ENCODE measurements at regions not wholly inside any gene's neighbourhood (a gene's known extent, or its start where the extent isn't known, plus 50 kb on each side); places are given as distances from the start of the nearest gene placed in this dataset.
"Not testable (repeated sequence)": the region's sequence is repeated elsewhere in the genome, so short reads cannot be mapped to it uniquely, and the experiment has no call there.

- in situ Hi-C loops (cut with HindIII; ENCODE audit: low sequenced_read_pairs): no loop called here
These were observed 81.4 kb downstream of the RERGL start for GRCh38 chr12:18008642-18009041.

GRCh38 chr12:17999174-17999801, 90.7 kb downstream of the RERGL start:
- in situ Hi-C loops (cut with HindIII; ENCODE audit: low sequenced_read_pairs): no loop called here

DNA sequence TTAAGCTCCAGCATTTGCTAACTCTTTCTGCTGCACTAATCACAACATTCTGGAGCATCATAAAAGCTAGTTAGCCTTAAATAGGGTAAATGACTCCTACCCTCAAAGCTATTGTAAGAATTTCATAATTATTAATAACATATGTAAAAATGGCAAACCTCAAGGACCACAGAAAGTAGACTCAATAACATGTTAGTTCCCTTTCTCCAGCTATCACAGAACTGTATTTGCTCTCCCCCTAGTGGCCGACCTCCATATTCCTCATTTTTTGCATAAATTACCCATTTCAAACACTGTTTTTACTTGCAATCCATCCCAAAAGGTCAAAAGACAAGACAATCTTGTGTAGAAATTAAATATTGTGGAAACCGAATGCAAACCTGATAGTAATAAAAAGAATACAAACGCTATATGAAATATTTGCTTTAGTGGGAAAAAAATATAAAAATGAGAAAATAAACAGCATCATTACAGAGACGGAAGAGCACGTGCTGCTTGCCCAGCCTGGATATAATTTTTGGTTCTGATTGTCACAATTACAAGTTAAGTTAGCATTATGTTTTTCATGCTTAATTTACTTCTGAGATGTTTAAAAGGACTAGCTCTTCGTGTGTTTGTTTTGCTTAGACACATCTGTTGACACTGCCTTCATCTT, 97.9 kb downstream of the RERGL start:
- in situ Hi-C loops (cut with HindIII; ENCODE audit: low sequenced_read_pairs): no loop called here

DNA sequence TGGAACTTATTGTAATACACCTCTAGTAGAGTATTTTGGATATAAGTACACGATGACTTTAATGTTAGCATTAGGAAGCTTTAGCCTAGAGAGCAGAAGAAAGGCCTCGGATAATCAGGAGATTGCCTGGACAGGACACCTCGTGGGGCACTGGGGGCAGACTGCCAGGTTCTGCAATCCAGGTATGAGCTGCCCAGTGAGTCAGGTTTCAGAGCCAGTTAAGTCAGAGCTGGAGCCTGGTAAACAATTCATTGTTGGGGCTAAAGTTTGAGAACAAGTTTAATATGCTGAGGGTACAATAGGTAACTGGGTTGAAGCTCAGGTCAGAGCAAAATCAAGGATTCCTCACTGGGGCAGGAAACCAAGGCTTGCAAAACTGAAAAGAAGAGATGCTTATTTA, 107.4 kb downstream of the RERGL start:
- in situ Hi-C loops (cut with HindIII; ENCODE audit: low sequenced_read_pairs): no loop called here

DNA sequence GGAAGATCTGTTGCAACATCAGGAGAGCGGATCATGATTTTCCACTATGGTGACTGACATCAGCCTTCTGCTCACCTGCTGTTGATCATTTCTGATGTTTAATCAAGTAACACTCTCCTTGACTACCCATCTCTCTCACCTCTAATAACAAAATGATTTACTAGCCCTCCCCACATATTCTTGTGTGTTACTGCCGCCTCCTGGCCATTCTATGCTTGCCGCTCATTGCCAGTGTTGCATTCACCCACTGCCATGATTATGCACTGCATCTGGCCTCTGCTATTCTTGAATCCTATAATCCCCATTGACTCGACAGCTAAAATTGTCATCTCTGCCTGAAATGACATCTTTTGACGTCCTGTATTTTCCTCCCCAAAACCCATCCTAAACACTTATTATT, 113.8 kb downstream of the RERGL start:
- in situ Hi-C loops (cut with HindIII; ENCODE audit: low sequenced_read_pairs): no loop called here

GRCh38 chr12:17975763-17976162, 114.2 kb downstream of the RERGL start:
- in situ Hi-C loops (cut with HindIII; ENCODE audit: low sequenced_read_pairs): no loop called here

- in situ Hi-C loops (cut with HindIII; ENCODE audit: low sequenced_read_pairs): no loop called here
These were observed 114.8 kb downstream of the RERGL start for GRCh38 chr12:17975239-17975638.

GRCh38 chr12:17971850-17972249, 118.1 kb downstream of the RERGL start:
- in situ Hi-C loops (cut with HindIII; ENCODE audit: low sequenced_read_pairs): no loop called here

DNA sequence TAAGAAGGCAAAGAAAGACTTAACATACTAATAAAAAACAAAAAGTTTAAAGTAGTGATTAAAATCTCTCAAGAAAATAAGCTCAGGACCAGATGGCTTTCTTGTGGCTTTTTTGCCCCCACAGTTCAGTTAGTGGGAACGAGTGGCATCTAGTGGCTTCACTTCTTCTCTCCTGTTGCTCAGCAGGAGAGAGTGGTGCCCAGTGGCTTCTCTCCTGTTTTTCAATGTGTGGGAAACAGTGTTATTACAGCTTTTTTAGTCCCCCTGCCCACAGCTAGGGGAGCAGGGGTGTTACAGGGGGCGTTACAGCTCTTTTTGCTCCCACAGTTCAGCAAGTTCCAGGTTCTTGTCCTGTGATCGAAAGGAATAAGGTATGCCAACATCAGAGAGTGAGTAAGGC, 135.2 kb downstream of the RERGL start:
- in situ Hi-C loops (cut with HindIII; ENCODE audit: low sequenced_read_pairs): no loop called here

GRCh38 chr12:17950898-17951297, 139.1 kb downstream of the RERGL start:
- in situ Hi-C loops (cut with HindIII; ENCODE audit: low sequenced_read_pairs): no loop called here

- in situ Hi-C loops (cut with HindIII; ENCODE audit: low sequenced_read_pairs): no loop called here
These were observed 140.3 kb downstream of the RERGL start for GRCh38 chr12:17949558-17950141.

DNA sequence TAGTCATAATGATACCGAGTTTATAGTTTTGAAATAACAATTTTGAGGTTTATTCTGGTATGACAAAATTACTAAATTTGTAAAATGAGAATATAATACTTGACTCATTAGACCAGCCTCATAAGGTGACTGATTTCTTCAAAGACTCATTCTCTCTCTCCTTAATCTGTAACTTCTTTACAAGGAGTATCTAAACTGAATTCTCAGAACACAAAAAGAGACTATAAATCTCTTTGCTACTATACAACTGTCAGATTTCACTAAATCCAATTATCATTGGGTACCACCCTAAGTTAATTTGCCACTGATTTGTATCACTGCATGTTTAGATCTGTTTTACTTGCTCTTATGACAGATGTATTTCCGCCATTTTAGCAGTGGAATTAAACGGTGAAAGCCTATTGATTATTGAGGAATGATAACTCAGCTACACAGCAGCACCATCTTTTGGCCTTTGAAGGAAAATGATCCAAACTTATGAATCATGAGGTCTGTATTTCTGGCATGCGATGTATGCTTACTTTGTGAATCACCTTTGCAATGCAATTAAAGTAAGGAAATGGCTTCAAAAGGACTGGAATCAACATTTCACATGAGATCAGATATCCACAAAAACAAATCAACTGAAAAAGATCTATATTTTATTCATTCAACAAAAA, 161.2 kb downstream of the RERGL start:
- in situ Hi-C loops (cut with HindIII; ENCODE audit: low sequenced_read_pairs): no loop called here

DNA sequence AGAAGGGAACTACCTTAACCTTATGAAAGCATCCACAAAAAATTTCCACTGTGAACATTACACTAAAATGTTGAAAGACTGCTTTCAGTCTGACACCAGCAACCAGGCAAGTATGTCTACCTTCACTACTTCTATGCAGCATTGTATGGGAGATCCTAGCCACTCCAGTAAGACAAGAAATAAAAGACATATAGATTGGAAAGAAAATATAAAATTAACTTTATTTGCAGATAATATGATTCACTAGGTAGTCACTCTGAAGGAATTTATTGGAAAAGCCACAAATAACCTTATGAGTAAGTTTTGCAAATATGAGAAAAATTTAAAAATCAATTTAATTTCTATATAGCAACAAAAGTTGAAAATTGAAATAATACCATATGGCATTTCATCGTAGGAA, 172.0 kb downstream of the RERGL start:
- in situ Hi-C loops (cut with HindIII; ENCODE audit: low sequenced_read_pairs): no loop called here

- in situ Hi-C loops (cut with HindIII; ENCODE audit: low sequenced_read_pairs): no loop called here
These were observed 205.4 kb downstream of the RERGL start for GRCh38 chr12:17884581-17884980.

DNA sequence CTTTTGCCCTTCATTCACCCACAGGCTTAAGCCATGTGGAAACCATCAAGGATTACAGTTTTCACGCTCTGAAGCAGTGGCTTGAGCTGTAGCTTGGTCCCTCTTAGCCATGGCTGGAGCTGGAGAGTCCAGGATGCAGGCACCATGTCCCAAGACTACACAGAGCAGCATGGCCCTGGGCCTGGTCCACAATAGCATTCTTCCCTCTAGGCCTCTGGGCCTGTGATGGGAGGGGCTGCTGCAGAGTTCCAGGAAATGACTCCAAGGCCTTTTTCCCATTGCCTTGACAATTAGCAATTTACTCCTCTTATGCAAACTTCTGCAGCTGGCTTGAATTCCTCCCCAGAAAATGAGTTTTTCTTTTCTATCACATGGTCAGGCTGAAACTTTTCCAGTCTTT, 211.3 kb downstream of the RERGL start:
- in situ Hi-C loops (cut with HindIII; ENCODE audit: low sequenced_read_pairs): no loop called here

- in situ Hi-C loops (cut with HindIII; ENCODE audit: low sequenced_read_pairs): no loop called here
These were observed 214.8 kb downstream of the RERGL start for GRCh38 chr12:17875230-17875629.

- in situ Hi-C loops (cut with HindIII; ENCODE audit: low sequenced_read_pairs): no loop called here
These were observed 223.2 kb downstream of the RERGL start for GRCh38 chr12:17866802-17867201.

DNA sequence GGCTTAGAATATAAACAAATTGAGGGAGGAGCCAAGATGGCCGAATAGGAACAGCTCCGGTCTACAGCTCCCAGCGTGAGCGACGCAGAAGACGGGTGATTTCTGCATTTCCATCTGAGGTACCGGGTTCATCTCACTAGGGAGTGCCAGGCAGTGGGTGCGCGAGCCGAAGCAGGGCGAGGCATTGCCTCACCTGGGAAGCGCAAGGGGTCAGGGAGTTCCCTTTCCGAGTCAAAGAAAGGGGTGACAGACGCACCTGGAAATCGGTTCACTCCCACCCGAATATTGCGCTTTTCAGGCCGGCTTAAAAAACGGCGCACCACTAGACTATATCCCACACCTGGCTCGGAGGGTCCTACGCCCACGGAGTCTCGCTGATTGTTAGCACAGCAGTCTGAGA, 234.4 kb downstream of the RERGL start:
- in situ Hi-C loops (cut with HindIII; ENCODE audit: low sequenced_read_pairs): not testable (repeated sequence)

GRCh38 chr12:17853054-17853453, 236.9 kb downstream of the RERGL start:
- in situ Hi-C loops (cut with HindIII; ENCODE audit: low sequenced_read_pairs): no loop called here

GRCh38 chr12:17841496-17841895, 248.5 kb downstream of the RERGL start:
- in situ Hi-C loops (cut with HindIII; ENCODE audit: low sequenced_read_pairs): loop anchor here (10.0 kb wide), 1 partner anchor 127 kb away; no protein-coding TSS in a partner anchor

DNA sequence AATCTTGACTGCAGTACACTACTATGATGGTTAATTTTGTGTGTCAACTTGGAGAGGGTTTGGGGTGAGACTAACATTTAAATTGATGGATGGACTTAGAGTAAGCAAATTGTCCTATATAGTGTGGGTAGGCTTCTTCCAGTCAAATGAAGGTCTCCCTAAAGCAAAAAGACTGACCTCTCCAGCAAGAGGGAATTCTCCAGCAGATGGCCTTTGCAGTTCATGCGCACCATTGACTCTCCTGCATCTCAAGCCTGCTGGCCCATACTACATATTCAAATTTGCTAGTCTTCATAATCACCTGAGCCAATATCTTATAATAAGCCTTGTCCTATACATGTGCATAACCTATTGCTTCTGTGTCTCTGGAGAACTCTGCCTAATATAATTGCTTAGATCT, 260.2 kb downstream of the RERGL start:
- in situ Hi-C loops (cut with HindIII; ENCODE audit: low sequenced_read_pairs): no loop called here

- in situ Hi-C loops (cut with HindIII; ENCODE audit: low sequenced_read_pairs): no loop called here
These were observed 271.1 kb downstream of the RERGL start for GRCh38 chr12:17818931-17819330.

All from DLD1 (cell line).